Stimulated activated CD4-positive, alpha-beta T cell treated with anti-CD3 and anti-CD28 coated beads, Interleukin-12 subunit alpha, Interleukin-12 subunit beta, amount 100 ng/mL, for 48 hours (primary cell): ENCODE measurements at regions not wholly inside any gene's neighbourhood (a gene's known extent, or its start where the extent isn't known, plus 50 kb on each side); places are given as distances from the start of the nearest gene placed in this dataset.

ENCODE experiments used
- DNase-seq, 3 donors: peaks; one replicate each; pipeline ENCODE4 v3.0.0-alpha.2; 2020; ENCODE audit warnings: low read depth in 2 of 3, low spot score in 1 of 3

- DNase-seq = no peak
Measured at GRCh38 chr2:128564131-128564530, 245.5 kb upstream of the HS6ST1 start.

DNA sequence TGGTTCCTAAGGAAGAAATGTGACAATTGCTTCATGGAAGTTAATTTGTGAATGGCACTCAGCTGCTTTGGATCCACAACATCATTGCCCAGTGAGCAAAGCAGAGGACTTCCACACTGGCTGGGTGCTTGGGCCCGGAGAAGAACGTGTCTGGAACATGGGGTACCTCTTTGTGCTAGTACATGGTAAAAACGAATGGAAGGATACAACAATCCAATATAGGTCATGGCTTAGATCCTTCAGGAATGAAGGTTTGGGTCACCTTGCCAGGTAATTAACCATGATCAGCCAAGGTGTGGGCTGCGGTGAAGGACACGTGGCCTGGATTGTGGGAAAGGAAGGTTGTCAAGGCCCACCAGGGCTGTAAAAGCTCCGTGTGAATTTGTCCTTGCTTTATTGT lies 245.9 kb upstream of the HS6ST1 start:
- DNase-seq = no peak

DNA sequence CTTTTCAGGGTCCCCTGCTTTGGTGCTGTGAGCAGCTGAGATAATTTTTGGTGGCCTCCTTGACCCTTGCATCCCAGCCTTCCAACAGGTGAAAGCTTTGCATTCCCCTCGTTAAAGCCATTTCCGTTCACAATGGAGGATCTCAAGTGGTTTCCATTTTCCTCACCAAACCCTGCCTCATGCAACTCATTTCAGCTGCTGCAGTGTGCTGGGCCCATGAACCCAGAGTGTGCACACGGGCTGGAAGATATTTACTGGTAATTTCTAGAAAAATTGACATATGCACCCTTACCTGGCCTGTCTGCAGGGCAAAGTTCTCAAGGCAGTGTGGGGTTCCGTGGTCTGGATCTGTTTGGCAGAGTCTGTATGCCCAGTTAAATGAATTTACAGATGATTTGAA lies 246.8 kb upstream of the HS6ST1 start:
- no peak for DNase-seq

DNA sequence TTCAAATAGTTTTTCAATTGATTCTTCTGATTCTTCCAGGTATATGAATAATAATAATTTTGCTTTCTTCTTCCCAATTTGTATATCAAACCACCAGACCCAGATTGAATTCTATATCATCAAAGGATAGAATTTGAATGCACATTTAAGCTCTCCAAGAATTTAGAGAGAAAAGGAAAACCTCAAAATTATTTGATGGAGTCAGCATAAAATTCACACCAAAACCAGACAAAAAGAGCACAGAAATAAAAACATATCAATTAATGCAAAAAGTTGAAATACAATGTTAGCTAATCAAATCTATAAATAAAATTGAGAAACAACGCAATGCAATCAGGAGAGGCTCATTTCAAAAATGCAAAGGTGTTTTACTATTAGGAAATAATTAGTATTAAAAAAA lies 248.0 kb upstream of the HS6ST1 start:
- no peak for DNase-seq

- no peak for DNase-seq
Measured at GRCh38 chr2:128568106-128568505, 249.4 kb upstream of the HS6ST1 start.

DNA sequence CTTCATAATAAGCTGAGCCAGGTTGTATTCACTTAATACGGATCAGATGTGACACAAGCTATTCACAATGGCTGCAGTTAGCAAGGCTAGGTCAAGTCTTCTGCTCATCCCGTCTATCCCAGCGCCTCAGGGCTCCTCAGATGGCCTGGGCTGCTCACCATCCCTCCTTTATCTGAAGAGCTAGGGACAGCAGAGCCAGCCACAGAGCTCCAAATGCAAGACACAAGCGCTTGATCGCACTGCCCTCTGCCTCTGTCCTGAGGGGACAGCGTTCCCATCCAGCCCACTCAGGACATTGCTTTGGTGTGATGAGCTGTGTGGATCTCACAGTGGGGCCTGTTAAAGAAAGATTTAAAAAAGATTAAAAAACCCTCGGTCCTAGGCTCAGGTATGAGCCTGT lies 254.4 kb upstream of the HS6ST1 start:
- DNase-seq = no peak

DNA sequence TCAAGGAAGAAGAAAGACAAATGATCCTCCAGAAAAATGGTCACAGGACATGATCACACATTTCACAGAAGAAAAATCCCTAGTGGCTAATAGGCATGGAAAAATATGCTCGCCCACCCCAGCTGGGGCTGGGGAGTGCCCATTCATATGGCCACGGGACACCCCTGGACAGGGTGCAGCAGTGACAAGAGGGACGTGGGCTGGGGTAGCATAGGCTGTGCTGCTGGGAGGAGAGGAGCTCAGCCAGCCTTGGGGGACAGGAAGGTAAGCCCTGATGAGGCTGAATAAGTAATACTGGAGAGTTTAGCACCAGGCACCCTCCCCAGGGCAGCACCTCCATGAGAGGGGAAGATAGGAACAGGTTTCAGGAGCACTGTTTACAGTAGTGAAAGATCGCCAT lies 254.9 kb upstream of the HS6ST1 start:
- DNase-seq = no peak

DNA sequence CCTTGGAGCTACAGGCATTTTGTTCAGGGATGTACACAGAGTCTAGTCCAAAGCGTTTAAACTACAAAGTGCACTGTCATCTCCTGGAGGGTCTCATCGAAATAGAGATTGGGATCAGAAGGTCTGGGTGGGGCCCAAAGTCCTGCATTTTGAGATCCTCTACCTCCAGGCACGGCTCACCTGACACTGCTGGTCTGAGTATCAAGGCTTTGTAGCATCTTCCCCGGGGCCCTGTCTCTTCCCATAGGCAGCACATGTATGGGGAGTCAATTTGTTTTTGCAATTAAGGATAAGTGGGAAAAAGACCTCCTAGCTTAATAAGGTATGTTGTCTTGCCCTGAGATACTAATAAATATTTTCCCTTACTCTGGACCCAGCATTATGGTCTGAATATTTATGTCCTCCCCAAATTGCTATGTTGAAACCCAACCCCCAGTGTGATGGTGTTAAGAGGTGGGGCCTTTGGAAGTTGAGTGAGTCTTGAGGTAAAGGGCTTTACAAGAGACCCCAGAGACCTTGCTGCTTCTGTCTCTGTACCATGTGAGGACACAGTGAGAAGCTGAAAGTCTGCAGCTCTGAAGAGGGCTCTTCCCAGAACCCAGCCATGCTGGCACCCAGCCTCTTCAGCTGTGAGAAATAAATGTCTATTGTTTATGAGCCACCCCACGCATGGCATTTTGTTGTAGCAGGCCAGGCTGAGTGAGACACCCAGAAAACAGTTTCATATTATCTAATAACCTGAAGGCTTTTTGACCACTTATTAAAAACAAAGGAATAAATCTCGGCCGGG lies 258.7 kb upstream of the HS6ST1 start:
- DNase-seq = no peak

DNA sequence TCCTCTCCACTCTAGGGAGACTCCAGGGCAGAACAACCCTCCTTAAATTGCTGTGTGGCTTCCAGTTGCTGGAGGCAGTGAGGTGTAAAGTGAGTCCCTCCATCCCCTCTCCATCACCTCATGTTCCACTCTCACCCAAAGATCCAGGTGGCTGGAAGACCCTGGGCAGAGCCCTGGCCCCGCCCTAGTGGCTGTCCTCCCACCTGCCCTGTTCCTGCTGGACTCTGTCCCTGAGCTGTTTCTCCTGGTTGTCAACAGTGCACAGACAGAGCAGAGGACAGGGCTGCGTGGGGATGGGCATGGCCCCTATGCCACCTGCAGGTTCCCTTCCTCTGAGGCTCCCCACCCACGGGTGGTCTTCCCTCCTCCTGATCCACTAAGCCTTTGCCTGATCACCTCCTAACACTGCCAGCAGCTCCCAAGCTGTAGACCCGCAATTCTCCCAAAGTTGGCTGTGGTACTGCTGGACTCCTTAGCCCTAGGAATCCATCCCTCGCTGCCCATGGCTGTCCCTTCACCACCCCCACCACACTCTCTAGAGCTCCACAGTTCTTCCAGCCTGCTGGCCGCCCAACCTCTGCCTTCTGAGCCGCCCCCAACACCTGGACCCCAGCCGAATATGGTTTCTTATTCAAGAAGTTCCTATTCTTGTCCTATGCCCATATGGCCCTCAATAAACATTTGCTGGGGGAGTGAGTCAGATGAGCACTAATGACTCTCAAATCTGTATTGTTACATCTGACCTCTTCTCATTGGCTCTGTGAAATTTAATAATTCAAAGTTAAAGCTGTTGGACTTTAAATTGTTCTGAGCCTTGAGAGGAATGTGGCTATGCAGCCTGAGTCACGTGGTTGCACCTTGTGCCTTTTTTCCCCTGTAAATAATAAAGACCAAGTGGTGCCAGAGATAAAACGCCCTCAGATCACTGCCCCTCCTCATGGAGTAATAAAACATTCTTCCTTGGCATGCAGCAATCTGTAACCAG lies 260.0 kb upstream of the HS6ST1 start:
- DNase-seq = no peak

DNA sequence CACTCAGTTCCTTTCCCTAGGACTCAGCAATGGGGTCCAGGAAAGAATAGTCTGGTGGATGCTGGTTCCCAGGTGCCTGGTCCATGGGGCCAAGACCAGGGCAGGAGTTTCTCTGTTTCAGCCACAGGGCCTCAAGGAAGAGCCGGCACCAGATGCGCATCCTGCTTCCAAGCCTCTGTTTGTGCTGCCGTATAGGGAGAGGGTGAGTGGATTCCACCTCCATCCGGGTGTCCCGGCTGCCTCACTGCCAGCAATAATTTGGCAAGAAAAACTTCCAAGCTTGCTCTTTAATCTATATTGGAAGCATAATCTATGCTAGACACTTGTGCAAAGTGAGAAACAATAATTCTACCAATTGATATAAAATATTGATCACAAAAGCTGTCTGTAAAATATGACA lies 261.2 kb upstream of the HS6ST1 start:
- no peak for DNase-seq

DNA sequence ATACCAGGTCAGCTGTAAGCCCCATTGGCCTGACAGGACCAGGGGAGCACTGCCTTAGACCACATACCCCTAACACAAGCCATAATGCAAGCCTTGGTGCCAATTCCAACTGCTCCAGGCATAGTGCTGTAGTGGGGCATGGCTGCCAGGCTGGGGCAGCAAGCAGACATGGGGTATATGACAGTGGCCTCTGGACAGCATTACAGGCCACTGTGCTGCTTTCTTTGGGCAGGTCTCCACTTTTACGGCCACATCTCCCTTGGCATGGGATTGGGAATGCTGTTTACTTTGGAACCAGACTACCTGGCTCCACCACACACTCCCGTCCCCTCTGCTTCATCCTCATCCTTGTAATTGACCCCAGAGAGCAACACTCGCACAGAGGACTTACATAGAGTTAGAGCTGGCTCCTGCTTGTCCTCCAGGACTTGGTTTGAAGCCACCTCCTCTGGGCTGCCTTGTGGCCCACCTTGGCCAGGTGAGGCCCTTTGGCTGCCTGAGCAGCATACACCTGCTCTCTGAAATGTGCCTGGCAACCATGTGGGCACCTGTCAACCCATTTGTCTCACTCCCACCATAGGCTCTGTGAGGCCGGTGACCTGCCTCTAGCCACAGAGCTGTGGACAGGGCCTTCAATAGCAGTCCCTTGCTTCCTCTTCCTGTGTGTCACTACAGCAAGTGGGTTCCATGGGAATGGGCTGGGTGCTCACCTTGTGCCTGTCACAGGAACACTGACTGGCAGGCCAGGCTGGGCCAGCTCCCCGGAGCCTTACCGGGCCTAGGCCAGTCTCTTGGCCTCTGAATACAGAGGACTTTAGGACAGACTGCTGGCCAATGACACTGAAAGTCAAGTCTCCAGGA lies 262.6 kb upstream of the HS6ST1 start:
- no peak for DNase-seq

DNA sequence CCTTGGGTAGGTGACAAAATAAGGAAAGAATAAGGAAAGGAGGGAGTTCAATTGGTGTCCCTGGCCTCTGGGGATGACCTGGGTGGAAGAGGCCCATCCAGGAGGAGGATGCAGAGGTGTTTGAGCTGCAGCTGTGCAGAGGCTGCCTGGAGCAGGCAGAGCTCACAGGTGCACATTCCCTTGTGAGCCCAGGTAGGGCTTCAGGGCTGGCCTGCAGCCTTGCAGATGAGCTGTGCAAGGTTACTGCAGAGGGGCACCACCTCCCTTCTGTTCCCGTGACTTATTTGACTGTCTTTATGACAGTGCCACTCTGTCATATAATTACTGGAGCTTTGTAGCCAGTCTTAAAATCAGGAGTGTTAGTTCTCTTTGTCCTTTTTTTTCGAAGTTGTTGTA lies 263.2 kb upstream of the HS6ST1 start:
- DNase-seq = no peak

- DNase-seq = no peak
Measured at GRCh38 chr2:128584296-128584890, 265.7 kb upstream of the HS6ST1 start.

DNA sequence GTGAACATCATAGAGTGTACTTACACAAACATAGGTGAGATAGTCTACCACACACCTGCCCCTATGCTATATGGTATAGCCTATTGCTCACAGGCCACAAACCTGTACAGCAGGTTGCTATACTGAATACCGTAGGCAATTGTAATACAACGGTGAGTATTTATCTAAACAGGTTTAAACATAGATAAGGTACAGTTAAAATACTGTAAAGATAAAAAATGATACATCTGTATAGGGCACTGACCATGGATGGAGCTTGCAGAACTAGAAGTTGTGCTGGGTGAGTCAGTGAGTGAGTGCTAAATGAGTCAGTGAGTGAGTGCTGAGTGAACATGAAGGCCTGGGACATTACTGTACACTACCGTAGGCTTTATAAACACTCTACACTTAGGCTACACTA lies 267.0 kb upstream of the HS6ST1 start:
- no peak for DNase-seq

DNA sequence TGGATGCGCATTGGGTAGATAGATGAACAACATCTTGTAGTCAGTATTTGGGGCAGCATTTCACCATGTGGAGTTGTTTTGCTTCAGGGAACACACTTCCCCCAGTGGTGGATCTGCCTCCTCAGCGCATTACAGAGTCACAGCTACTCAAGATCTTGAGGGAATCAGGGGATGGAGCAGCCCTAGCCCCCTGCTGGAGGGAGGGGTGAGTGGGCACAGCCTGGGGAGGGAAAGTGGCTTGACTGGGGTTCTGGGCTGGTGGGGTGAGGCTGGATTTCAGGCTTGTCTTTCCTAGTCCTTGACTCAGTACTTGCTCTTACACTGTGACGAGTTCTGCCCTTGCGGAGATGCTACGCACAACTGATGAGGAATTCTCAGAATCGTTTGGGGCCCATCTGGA lies 271.0 kb upstream of the HS6ST1 start:
- DNase-seq = no peak

- no peak for DNase-seq
Measured at GRCh38 chr2:128590309-128591021, 271.8 kb upstream of the HS6ST1 start.

- DNase-seq = no peak
Measured at GRCh38 chr2:128591022-128591860, 272.6 kb upstream of the HS6ST1 start.

GRCh38 chr2:128591861-128592822 lies 273.5 kb upstream of the HS6ST1 start:
- DNase-seq = no peak
